DMS53 treated with DMSO at 0.1 percent for 48 hours (cell line): ENCODE measurements at regions not wholly inside any gene's neighbourhood (a gene's known extent, or its start where the extent isn't known, plus 50 kb on each side); places are given as distances from the start of the nearest gene placed in this dataset.

Experiments used
- DNase-seq: peaks from one replicate; lab custom pipeline; 2025; ENCODE audit not compliant: unreplicated experiment; lab: John Stamatoyannopoulos, UW

DNA sequence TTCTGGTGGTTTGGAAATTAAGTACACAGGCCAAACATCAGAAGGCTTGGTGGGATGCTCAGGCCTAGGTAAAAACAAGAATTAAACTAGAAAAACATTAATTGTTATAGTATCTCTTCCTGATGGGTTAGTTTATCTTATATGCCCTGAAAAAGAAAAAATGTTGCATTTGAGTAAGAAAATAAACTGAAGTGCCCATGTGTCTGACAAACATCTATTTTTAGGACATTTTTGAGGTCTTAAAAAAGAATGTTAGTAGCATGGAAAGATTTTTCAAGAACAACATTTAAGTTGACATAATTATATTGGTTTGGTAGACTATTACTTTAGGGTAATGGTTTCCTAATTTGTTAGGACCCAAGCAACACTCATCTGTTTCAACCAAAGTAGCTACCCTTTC, 140.1 kb upstream of the RND3 start:
- no peak for DNase-seq

DNA sequence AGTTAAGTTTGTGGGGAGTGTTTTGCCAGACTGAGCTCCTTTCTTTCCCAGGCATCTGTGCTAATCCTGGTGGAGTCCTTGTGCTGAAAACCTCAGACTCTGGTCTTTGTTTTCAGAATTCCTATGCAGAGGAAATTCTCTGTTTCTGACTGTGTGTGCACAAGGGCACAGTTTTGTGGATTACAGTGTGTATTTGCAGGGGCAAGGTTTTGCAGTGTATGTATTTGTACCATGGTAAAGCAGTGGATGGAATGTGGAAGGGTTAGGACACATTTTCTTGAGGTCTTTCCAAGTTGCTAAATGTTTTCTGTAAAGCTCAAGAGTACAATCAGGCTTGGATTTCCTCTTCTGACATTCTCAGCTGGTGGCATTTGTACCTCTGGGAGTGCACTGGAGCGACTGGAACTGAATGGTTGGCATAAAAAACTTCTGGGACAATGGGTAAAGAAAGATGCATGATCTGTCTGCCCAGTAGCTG, 139.5 kb upstream of the RND3 start:
- no peak for DNase-seq

DNA sequence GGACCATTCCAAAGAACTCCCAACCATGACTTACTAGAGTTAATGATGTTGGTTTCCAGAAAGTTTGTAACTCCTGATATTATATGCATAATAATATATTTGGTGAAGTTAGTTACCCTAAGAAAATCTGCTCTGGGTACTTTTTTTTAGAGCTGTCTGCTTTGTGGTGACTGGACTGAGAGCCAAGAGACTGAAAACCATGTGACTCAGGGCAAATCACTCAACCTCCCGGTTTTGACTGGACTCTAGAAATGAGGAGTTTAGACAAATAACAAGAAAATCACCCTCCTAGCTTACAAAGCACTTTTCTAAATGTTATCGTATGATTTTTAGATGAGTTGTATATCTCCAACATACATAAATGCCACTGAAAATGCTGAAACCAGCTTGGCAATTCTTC, 138.3 kb upstream of the RND3 start:
- no peak for DNase-seq

DNA sequence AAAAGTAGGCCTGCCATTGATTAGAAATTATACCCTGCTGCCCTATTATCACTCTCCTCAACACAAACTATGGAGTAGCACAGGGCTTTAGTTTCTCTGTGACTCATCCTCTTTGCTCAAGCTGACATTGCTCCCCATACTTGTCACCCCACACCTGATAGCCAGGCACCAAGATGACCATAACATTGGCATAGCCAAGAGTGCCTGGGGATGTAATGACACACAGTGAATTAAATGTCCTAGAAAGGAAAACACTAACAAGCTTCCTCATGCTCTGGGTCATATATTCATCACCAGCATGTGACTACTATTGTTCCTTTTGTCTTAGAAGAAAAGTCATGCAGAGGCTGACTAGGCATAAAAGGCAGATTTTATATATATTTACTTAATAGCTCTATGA, 137.8 kb upstream of the RND3 start:
- no peak for DNase-seq

DNA sequence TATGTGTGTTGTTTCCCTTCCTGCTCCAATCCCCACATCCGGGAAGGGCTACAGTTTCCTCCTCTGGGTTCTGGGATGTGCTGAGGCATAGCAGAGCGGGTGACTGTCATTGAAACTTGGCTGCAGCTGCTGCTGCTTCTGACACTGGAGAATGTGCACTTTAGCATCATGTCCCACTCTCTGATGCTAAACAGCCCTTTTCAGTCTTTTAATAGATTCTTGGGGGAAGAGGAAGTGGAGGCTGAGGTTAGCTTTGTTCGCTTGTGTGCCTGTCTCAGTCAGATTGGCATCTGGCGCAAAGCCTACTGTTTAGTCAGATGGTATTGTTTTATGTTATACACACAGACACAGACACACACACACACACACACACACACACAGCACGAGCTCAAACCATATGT, 136.5 kb upstream of the RND3 start:
- DNase-seq, result no peak

DNA sequence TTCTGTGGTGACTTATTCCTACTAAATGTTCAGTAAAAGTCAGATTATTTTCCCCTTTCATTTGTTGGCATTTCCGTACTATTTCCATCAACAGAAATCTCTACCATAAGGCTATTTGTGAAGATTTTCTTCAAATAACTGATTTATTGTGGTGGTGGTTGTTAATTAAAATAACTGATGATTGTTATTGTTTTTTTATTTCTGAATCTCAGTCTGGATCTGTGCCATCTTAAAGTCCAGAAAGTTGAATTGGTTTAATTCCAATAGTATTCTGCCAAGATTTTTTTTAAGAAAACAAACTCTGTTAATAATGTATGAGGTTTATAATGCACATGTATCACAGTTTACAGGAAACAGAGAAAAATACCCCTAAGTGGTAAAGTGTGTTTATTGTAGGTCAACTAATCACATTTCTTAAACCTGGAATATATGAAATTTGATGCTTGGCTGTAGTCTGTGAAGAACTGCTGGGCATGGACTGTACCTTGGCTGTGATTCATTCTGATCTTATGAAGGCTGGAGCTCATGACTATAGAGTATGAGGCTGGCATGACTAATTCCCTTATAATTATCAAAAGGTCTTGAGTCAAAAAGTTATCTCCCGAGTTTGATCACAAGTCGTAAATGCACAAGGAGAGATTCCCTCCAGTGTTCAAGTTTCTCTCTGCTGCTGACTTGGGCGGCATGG, 134.2 kb upstream of the RND3 start:
- no peak for DNase-seq

DNA sequence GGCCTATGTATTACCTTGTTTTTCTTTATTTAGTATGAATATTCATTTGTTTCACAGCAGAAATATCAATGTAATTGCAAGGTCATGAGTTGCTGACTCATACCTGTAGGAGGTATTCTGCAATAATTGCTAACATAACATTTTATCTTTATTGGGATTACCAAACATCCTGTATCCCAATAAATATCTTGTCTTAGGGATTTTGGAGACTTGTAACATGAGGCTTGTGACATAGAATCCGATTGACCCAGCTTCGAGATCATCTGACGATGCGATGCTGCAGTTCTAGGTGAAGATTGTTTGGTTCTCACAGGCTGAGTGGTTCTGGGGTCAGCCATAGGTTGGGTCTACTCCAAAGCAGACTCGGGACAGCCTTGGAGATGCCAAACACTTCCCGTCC, 133.4 kb upstream of the RND3 start:
- no peak for DNase-seq

DNA sequence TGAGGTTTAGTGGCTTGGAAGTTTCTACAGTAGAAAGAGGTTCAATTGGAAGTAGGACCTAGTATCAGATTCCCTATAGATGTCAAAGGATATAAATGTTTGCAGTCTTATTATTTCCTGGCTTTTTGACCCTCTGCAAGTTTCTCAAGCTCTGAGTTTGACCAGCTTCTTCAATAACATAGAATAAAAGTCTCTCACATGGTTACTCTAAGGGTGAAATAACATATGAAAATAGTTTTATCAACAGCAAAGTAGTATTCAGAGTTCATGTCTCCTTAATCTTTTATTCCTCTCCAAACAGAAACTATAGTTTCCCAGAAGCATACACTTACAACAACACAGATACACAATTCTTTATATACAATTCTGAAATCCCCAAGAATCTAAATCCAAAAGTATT, 132.9 kb upstream of the RND3 start:
- no peak for DNase-seq

DNA sequence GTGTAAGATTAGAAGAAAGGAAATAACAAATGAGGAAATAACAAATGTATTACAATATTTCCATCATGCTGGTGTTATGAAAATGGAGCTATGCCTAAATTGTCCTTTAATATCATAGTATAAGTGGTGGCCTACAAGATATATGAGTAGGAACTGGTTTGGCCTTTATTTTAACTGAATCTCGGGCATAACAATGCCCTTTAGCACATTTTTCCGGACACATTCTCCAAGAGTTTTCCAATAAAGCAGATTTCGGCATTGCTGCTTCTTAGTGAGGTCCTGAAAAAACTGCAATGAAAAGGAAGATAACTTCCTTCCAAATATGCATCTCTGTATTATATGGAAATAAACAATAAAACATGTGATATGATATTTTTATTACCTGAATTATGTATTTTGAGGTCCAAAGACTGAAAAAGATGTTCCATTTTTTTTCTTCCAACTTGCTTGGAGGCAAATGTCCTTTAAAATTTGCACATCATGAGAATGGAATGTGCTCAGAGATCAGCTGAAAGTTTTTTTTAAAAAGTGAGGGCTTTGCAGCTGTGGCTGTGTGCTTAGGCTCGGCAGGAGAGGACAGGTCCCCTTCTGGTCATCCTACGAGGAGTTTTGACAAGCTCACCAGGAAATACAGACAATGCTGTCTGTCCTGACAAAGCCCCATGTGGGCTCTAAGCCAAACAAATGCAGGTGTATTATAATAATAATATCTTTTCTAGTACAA, 132.3 kb upstream of the RND3 start:
- no peak for DNase-seq

DNA sequence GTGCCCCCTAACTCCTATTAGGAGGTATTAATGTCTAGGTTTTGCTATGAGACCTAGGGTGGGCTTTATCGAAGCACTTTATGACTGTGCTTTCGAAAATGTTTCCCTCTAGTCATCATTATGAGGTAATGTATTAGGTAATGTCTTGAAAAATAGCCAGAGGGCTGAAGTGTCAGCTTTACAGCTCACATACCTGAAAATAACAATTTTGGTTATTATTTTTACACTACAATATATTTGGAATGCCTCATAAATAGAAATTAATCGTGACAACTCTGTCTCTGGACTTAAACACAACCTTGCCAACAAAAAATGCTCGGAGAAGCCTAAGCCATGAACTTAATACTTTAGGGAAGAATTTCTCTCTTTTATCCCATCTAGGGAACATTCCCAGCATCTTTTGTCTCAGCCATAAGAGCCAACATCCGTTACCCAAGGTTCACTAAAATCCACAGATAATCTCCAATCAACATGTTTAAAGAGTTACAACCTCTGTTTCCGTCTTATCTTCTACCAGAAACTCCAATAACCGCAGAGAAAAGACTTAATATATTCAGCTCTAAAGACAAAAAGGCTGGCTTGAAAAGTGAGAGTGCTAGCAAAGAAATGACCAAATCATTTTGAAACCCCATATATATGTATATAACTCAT, 130.9 kb upstream of the RND3 start:
- DNase-seq, result no peak

DNA sequence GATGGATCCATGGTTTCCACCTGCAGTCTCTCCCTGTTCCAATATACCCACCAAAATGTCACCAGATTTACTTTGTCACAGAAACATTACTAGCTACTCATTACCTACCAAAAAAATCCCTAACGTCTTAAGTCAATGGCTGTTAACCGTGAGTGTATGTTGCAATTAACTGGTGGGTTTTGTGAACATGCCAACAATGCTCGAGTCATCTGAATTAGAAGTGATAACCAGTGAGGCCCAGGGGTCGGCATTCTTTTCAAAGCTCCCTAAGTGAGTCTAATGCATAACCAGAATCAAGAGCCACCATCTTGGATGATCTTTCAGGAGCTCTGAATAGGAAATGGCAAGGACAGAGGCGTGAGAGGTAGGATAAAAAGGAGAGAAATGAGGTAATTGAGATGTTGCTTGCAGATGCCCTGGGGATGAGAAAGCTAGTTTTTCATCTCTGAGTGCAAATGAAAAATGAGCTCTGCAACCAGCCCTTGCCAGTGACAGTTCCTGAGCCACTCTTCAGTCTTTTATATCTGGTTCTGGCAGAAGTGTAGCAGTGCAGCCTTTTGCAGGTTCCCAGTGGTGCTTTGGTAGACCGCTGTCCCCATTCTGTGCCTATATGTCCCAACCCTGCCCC, 130.0 kb upstream of the RND3 start:
- no peak for DNase-seq

DNA sequence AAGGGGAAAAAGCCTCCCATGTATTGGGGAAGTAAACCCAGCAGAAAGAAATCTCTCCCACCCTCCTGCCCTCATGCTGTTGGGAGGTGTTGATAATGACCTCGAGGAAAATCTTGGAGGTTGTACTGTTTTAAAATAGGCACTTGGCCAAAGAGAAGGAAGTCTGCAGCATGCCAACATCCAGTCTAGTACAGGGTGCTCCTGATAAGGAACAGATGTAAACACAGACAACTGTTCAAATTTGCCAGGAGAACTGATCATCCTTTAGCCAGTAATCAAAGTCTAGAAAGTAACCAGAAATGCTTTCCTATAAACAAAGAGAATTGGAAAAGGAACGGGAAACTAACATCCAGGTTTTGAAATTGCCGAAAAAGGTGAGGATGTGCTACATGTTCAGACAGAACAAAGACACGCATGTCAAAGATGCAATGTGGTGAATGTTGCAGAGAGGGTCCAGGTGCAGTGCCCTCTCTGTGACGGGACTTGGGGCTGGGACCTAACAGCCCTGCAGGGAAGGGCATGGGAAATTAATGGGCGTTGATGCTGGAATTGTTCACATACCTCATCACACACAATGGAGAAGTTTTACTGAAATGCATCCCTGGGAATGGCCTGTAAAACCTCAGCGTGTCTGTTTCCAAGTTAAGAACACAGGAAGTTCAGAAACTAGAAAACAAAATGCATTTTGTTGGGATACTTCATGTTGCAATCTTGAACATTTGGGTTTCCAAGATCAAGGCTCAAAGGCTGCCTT, 125.7 kb upstream of the RND3 start:
- DNase-seq, result no peak

DNA sequence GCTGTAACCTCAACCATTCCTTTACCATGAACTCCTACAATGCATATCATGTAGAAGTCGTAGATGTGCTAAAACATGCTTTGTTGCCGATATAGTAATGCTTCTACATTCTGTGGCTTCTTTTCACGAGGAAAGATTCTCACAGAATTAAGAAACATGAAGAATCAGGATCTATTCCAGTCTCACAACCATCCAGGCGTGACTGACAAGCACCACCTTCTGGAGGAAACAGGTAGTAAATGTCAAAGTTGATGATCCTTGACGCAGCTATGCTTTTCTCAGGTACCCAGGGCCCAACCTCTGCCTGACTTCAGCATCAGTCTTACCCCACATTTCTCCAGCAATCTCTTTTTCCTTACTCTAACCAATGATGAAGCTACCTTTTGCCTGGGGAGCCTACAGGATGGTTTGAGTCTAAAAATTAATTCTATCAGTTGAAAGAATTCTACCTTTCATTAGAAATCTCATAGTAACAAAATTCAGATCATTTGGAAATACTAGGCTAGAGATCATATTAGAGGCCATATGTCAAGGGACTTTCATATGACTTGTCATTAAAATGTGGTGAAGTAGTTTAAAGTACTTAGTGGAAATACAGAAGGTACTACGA, 123.3 kb upstream of the RND3 start:
- no peak for DNase-seq

DNA sequence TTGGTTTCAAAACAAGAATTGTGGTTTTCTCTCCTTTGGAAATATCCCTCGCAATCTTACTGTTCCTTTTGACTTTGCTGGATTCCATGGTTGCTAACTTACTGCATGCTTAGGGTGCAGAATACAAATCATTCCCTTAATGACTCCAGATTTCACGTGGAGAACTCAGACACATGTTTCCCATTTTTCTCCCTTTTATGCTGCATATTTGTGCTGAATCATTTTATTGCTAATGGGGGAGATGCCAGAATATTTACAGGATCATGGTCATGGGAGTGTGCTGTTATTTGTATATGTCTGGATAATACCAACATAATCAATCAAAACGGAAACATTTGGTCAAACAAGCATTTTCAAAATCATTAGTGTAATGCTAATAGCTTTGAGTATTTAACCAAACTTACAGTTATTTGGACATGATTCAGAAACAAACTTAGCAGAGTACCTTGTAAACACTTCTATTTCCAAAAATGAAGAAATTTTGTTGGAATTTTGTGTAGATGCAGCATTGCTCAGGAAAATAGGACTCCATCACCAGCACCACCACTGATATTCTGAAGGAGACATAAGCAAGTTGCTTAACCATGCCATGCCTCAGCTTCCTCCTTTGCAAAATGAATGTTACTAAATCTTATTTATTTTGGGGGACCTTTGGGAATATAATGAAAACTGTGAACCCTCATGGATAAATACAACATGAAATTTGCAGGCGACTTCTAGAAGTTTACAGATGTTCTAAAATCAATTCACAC, 122.5 kb upstream of the RND3 start:
- no peak for DNase-seq

DNA sequence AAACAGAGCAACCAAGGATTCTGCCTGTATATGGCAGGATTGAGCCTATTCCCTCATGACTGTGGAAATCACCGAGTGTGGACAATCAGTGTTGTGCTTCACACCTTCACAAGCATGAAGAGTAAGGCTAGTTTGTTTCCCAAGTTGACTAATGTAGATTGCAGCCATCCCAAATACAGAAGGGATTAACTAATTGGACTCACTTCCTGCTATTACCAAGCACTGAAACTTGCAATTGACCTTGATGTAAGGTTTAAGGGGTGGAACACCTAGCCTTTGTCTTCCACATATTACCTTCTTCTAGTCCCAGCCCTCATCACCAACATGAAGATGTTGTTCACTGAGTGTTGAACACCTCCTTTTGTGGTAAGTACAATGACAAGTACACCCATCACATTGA, 120.9 kb upstream of the RND3 start:
- DNase-seq, result no peak

DNA sequence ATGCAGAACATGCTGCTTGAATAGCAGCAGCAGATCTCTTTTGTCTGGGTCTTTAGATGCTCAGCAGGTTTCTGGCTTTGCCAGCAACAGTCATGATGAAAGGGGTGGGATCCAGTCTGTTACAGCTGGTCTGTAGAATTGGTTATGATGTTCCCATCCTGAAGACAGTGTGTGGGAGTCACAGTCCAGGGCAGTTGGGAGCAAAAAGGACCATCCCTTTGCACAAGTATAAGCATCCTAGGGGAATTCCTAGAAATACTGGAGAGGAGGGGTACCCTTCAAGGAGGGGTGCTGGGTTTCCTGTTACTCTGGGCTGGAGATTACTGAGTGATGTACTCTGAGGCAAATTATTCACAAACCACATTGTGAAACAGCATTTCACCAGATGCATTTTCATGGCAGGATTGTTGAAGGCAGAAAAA, 119.9 kb upstream of the RND3 start:
- DNase-seq, result no peak

DNA sequence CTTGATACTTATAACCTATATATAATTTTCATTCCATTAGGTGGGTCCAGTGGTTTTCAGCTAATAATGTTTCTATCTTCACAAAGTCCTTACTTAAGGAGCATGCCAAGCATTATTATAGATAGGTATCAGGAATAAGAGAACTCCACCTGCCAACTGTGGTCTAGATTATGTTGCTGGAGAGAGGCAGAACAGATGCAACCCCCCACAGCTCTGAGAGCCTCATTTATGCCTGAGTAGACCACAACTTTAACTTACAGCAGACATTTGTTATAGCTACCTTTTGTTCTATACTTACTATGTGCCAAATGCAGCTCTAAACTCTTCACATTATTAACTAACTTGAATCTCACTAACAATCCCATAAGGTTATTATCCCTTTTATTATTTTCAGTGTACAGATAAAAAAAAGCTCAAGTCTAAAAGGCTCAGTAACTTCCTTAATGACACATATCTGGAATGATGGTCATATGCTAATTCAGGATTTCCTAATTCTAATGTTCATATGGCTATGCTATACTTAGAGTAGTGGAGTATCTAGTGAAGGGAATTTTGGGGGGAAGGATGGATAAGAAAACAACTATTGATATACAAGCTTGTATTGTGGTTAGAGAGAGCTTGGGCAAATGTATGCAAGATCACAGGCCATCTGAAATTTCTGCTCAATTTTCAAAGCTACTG, 119.1 kb upstream of the RND3 start:
- DNase-seq, result no peak

DNA sequence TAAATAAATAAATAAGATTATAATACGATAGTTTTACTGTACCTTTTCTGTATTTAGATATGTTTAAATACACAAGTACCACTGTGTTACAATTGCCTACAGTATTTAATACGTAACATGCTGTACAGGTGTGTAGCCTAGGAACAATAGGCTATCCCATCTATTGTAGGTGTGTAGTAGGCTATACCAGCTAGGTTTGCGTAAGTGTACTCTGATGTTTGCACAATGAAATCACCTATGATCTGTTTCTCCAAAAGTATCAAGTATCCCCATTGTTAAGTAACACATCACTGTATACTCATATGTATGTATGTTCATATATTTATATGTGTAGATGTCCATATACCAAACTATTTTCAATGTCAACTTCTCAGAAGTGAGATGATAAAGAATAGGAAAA, 118.2 kb upstream of the RND3 start:
- DNase-seq, result no peak

DNA sequence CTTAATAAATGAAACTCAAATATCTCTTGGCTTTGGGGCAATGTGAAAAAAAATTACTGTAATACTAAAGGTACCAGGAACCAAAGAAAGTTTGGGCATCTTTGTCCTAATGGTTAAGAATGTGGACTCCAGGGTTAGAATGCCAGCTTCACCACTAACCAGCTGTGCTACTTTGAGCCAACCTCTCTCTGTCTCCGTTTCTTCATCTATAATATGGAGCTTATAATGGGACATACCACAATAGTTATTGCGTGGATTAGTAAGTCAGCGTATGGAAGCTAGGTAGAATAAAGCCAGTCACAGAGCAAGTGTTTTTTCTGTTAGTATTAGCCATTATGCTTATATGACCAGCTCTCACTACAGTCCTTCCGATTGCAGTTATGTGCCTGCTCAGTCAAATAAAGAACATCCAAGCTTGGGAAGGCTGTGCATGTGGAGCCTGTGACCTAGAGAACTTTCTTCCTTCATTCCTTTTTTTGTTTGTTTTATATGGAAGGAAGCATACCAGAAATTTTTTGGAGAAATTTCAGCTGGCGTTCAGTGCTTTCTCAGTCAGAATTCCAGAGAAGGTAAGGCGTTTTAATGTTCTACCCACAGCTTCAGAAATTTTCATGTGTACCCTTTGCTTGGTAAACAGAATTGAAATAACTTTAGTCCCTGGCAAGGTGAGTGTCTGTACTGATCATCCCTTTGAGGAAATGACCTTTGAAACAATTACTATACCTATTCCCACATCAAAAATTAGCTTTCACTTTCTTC, 114.0 kb upstream of the RND3 start:
- no peak for DNase-seq
